OCI-M2 (cell line): ENCODE measurements at regions not wholly inside any gene's neighbourhood (a gene's known extent, or its start where the extent isn't known, plus 50 kb on each side); places are given as distances from the start of the nearest gene placed in this dataset.
"Not testable (repeated sequence)": the region's sequence is repeated elsewhere in the genome, so short reads cannot be mapped to it uniquely, and the experiment has no call there.

Experiments used
- DNase-seq: peaks from one replicate; lab custom pipeline; 2025; ENCODE audit not compliant: unreplicated experiment; lab: John Stamatoyannopoulos, UW

DNA sequence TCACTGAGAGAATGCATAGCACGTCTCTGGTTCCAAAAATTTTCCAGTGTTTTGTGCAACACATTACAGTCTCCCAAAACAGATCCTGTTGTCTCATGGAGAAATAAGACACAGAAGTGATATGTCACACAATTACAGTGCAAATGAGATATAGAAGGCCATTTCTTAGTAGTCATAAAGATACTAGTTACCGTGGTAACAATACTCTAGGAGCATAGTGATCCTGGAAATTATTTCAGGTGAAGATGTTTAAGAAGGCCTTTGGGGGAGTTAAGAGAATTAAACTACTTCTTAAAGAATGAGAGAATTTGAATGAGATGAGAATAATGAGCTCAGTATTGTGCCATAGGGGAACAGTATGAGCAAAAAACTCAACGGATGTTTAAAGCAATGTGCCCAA is 628.0 kb upstream of the MIR17HG start:
- no peak for DNase-seq

DNA sequence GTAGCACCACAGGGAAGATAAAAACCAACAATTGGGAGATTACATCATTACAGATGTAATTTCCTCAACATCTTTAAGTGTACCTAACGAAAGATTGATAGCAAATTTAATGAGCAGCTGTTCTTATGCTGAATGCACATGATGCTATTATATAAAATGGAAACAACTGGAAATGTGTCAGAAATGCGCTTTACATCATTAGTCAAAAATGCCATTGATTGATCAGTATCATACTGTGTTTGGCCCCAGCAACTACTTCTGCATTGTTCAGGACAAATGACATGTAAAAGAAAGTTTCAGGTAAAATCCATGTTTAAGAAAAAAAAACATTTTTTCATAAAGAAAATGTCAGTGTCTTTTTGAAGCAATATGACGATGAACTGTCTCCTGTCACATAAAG is 625.5 kb upstream of the MIR17HG start:
- no peak for DNase-seq

DNA sequence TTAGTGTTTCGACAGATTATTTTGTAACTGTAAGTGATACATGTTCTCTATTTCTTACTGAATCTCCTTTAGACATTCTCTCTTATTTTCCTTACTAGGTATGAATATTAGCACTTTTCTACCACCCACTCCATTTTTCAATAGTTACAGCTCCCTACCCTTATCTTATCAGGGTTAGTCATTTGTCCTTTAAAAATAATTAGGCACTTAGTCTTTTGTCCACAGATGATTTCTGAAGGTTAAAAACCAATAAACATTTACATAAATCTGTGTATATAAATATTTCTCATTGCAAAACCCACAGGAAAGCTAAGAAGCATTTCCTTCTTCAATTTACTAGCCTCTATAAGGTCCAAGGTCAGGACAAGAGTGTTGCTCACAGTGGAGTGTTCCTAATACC is 624.1 kb upstream of the MIR17HG start:
- DNase-seq = no peak

DNA sequence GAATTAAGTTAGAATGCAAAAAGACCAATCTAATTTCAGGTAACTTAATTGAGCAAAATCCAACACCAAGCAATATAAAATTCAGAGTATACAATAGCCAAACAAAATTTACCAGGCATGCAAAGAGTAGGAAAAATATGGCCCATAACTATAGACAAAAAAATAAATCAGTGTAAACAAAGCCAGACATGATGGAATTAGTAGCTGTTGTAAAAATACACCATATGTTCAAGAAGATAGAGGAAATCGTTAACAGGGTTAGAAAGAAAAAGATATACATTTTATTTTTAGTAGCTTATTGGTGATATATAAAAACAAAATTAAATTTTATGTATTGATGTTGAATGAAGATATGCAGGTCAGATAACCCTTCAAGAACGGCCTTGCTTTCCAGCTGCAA is 621.1 kb upstream of the MIR17HG start:
- no peak for DNase-seq

DNA sequence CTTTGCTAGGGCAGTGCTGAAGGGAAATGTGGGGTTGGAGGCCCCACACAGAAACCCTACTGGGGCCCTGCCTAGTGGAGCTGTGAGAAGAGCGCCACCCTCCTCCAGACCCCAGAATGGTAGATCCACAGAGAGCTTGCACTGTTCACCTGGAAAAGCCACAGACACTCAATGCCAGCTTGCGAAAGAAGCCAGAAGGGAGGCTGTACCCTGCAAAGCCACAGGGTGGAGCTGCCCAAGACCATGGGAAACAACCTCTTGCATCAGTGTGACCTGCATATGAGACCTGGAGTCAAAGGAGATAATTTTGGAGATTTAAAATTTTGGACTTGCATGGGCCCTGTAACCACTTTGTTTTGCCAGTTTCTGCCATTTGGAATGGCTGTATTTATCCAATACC is 615.4 kb upstream of the MIR17HG start:
- no peak for DNase-seq

DNA sequence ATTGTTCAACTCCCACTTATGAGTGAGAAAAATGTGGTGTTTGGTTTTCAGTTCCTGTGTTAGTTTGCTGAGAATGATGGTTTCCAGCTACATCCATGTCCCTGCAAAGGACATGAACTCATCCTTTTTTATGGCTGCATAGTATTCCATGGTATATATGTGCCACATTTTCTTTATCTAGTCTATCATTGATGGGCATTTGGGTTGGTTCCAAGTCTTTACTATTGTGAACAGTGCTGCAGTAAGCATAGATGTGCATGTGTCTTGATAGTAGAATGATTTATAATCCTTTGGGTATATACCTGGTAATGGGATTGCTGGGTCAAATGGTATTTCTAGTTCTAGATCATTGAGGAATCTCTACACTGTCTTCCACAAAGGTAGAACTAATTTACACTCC is 613.0 kb upstream of the MIR17HG start:
- DNase-seq = not testable (repeated sequence)

DNA sequence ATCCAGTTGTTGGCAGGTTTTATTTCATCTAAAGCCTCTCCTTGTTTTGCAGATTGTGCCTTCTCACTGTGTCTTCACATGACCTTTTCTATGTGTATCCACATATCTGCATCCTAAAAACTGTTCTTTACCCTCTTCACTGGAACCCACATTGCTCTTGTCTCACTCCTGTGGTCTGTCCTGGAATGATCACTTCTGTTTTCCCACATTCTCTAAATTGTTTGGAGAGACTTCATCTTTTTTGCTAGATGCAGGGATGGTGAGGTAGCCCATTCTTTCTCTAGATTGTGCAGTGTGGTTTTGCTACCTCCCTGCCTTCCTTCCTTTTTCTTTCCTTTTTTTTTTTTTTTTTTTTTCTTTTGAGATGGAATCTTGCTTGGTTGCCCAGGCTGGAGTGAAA is 608.6 kb upstream of the MIR17HG start:
- DNase-seq = no peak

DNA sequence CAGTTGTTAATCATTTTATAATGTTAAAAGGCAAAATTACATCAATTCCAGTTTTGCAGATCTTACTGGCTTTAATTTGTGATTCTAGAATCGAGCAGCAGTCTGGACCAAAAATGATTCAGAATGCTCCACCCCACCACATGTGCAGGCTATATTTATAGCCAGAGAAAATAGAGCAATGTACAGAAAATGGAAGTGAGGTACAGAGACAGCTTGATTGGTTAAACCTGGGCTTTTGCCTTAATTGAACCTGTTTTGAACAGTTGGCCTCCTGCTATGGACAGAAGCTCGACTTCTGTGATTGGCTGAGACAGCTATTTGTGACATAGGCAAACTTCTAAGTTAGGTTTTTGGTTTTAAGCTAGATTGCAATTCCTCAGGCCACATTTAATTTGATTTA is 607.4 kb upstream of the MIR17HG start:
- DNase-seq = no peak

DNA sequence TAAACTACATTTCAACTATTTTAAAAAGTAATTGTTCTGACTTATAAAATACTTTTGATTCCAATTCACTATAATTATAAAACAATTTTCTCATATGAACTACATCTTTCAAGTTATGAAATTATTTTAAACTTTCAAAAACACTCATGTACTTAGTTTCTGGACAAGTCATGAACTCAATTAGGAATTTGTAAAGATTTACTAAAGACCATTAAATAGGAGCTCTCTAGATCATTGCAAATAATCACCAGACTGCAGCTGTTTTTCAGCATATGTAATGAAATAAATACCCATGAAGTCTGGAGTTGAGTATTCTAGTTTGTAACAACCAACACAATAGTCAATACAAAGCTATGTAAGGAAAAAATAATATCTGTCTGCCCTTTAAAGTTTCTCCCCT is 605.1 kb upstream of the MIR17HG start:
- DNase-seq = no peak

DNA sequence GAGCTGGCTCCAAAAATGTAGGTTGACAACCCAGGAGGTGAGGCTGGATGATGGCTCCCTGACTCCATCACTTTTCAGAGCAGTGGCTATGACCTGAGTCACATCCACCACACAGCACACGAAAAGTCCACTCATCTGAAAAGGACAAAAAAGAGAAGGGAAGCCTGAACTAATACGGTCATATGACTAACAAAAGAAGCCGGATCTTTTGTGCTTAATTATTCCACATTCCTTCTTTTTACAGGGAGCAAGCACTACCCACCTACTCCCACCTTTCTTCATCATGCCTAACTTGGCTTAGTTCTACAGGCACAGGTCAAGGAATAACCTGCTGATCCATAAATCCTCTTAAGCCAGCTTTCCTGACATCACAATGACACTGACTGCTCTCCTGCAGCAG is 601.3 kb upstream of the MIR17HG start:
- no peak for DNase-seq

DNA sequence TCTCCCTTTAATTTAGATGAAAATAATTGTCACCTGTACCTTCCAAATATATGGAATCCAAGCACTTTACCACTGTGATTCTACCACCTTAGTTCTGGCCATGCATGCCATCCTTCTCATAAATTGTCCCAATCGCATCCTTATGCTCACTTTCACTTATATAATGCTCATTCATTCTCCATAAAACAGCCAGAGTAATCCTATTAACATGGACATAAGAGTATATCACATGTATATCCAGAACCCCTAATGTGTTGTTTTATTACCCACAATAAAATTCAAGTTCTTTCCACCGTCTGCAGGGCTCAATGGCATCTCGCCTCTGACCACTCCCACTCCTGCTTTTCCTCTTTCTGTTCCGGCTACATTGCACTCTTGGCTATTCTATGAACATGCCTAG is 597.5 kb upstream of the MIR17HG start:
- no peak for DNase-seq

DNA sequence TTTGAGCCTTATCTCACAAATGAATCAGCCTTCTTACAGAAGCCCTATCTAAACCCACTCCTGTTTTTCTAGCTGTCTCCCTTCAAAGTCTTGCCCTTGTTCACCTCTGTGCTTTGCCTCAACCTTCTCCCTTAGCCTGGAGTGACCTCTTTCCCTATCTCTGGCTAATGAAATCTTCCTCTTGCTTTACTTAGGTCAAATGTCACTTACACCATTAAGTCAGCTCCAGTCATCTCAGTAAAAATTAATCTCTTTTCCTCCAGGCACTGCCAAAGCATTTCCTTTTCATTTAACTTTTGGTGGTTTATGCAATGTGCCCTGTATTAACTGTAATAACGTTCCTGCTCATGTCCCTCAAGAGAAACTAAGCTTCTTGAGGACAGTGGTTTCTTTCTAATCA is 596.5 kb upstream of the MIR17HG start:
- no peak for DNase-seq

DNA sequence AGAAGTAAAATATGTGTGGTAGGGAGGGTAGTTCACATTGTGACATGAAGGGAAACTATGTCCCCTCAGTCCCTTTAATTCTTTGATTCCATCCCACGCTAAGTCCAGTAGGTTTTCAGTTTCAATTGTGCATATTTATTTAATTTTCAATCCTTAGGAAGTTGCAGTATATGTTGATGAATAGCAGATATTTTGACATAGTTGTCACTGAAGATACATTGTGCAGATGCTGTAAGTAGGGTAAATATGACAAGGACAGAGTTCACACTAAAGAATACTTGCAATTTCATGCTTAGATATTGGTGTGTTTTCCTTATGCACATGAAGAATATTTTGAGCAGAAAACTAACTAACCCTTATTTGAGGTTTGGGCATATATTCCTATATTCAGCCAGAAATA is 595.4 kb upstream of the MIR17HG start:
- DNase-seq = no peak

DNA sequence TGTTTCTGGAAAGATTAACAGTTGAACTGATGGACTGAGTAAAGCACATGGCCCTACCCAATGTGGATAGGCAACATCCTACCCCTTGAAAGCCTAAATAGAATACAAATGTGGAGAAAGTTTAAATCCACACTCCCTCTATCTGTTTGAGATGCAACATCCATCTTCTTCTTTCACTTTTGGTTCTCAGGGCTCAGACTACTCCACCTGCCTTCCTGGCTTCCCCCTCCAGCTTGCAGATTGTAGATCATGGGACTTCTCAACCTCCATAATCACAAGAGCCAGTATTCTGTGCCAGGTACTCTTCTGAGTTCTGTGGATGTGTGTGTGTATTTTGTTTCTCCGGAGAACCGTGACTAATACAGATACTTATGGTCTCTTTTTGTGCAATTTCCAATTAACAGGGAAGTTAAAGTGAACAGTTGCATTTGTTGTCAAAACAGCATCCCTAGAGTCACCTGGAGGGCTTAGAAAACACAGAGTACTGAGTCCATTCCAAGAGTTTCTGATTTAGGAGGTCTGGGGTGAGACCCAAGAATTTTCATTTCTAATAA is 590.3 kb upstream of the MIR17HG start:
- no peak for DNase-seq

DNA sequence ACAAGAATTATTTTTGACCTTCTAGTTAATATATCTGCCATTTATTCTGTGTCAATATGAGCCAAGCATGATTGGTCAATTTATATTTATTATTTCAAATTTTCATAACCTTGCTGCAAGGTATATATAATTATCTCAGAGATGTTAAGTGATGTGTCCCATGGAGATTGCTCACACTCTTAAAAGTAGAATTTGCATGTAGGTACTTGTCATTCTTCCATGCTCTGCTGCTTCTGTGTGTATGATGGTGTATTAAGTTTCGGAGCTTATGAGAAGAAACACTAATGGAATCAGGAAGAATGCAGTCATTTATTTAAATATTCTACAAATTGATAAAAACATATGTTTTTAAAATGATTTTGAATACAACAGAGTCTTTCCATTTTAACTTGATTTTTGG is 586.8 kb upstream of the MIR17HG start:
- no peak for DNase-seq

DNA sequence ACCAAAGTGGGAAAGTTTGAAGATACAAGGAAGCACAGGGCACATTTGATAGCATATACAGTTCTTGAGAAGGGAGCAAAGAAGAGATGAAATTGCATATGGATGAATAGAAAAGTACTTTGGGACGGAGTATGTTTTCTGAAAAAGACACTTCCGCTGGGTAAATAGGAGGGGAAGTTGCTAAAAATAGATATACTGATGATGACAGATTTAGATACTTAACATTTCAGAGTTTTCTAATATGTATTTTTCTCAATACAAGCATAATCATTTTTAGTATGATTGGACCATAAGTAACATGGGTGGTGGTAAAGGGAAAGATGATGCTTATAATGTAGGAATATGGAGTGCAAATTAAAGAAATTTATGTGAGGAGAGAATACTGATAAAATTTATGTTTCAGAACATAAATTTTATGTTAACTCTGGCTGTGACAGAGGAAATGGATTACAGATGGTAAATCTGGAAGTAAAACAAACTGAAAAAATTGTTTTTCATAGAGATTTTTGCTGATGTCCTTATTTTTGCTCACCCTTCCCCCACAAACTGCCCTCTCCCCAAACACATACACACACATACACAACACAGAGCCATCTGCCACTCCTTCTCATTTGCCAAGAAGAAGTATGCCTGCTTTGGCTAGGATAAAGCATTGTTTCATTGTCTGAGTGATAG is 583.9 kb upstream of the MIR17HG start:
- DNase-seq = no peak

DNA sequence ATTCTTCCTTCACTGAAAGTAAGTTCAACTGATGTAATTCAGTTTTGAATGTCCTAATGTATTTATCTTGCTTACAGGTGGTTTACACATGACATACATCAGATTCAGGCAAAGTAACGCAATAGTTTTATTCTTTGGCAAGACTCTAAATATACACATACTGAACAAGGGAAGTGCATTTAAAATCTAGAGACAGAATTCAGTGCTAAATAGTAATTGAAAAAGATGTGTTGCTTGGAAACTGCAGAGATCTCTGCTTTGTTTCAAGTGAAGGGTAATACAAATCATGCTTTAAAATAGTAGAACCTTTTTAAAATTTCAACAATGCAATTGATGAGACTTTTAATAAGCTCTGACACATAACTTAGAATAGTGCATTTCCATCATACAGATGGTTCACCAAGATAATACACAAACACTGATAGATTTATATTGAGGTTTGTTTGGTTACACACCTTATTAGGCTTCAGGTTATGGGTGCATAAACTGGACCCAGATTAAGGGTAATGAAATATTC is 581.0 kb upstream of the MIR17HG start:
- DNase-seq = no peak

DNA sequence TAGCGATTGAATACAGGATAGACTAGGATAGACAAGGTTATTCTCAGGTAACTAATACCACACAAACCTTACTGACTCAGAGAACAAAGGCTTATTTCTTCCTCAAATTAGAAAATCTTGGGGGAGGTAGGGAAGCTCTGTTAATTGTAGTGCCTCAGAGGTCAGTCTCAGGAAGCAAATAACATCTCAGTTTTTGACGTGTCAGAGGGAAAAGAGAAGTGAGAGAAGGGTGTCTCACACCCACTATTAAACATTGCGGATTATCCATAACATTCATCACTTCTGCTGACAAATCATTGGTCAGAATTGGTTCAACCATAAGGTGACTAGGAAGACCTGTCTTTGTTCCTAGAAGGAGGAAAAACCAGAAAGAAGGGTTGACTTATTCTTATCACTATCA is 579.4 kb upstream of the MIR17HG start:
- DNase-seq = no peak

DNA sequence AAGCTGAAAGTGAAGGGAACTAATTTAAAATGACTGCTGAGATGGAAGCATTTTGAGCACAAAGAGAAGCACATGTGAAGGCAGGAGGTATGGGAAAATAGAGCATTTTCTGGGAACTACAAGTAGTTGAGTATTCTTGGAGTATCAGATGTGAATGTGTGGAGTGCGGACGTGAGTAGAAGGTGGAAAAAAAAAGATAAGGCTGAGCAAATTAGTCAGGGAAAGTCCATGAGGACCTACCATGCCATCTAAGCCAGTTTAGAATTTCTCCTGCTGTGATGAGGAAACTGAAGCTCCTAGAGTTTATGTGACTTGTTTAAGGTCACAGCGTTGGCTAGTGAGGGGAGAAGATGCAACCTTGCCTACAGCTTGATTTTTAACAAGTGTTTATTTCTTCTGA is 578.1 kb upstream of the MIR17HG start:
- DNase-seq = no peak

DNA sequence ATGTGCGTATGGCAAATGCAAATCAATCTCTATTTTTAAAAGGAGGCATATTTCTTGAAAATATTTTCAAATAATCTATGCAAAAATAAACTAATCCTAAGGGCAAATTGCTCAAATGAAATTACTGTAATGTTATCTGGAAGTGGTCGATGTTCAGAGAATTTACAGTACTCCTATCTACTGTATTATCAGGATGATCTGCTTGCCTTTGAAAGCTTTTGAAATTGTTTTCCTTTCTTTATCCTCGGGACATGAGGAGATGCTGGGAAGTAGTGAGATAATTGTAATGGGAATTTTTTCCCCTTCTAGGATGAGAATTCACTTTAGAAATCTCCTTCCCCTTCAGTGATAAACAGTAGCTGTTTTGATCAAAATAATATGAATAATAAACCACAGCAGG is 577.2 kb upstream of the MIR17HG start:
- DNase-seq = no peak

DNA sequence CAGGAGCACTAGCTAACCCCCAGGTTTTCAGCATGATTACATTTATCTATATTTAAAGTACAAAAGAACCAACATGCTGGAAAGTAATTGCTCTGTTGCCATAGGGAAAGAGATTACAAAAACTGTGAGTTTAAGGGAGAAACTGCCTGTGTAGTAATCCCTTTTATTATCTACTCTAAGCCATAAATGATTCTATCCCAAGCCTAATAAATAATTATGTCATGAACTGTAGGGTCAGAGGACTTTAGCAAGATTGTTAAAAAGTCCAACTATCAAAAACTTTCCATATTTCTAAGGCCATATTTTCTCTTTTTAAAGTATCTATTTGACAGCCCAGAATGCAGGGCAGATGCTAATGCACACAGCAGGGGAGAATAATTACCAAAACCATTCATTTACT is 573.8 kb upstream of the MIR17HG start:
- DNase-seq = no peak

DNA sequence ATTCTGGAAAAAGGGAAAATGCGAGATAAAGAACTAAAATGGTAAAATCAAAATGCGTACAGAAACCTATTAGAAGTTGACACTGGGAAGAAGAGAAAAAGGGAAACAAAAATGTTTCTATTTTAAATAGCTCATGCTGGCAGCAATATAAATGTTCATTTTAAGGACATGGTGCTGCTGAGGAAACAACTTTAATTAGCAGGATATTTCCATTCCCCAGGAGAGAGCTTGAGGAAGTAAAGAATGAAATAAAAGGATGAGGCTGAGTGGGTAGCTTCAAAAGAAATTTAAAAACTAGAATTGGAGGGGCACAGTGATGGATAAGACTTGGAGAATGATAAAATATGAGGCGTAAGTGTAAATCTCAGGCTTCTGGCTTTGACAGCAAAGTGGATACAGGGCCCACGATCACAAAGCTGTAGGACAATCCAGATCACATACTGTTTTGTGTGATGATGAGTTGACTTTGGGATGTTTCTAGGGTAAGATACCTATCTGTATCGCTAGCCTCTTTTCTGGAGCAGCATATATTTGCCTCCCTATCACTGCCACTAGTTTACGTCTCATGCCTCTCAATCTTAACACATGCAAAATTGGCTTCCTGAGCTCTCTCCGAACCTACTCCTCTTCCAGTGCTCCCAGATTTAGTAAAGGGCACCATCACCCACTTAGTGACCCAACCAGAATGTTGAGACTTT is 571.3 kb upstream of the MIR17HG start:
- no peak for DNase-seq

DNA sequence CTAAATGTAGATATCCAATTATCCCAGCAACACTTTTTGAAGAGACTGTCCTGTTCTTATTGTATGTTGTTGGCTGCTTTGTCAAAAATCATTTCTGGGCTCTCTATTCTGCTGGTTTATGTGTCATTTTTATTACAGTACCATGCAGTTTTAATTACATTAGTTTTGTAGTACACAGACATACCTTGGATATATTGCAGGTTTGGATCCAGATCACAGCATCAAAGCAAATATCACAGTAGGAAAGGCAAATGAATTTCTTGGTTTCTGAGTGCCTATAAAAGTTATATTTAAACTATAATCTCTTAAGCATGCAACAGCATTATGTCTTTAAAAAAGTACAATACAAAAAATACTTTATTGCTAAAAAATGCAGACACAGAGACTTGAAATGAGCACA is 564.2 kb upstream of the MIR17HG start:
- no peak for DNase-seq
